Lung (tissue), 11 donors: ENCODE measurements at regions not wholly inside any gene's neighbourhood (a gene's known extent, or its start where the extent isn't known, plus 50 kb on each side); places are given as distances from the start of the nearest gene placed in this dataset.

ENCODE experiments used
- ATAC-seq: fragments of 200-7000 bp; cut with Tn5 transposase; one replicate; pipeline ENCODE4 v1.9.1; 2020; ENCODE audit warnings: moderate number of reproducible peaks; ENCODE audit not compliant: insufficient read depth, low FRiP score
- DNase-seq, 3 donors: peaks; one replicate each; pipeline ENCODE4 v3.0.0-alpha.2; 2013 to 2017
- H3K27ac ChIP-seq, 2 donors: one replicate each; pipeline ENCODE4 v1.5.1; 2013; ENCODE audit warnings: mild to moderate bottlenecking in 2 of 2, moderate library complexity in 2 of 2, control low read depth in 1 of 2, inconsistent platforms in 1 of 2, low read depth in 1 of 2, low read length in 1 of 2
- H3K27me3 ChIP-seq, 3 donors: one replicate each; pipeline ENCODE4 v1.5.1; 2013; ENCODE audit warnings: low read length in 2 of 3; ENCODE audit not compliant: control insufficient read depth in 3 of 3, insufficient read depth in 3 of 3
- H3K36me3 ChIP-seq, 4 donors: one replicate each; pipeline ENCODE4 v1.5.1; 2013; ENCODE audit warnings: low read length in 4 of 4, mild to moderate bottlenecking in 1 of 4, moderate library complexity in 1 of 4; ENCODE audit not compliant: control insufficient read depth in 4 of 4, insufficient read depth in 4 of 4
- H3K4me1 ChIP-seq, 5 donors: one replicate each; pipeline ENCODE4 v1.5.1; 2013; ENCODE audit warnings: low read length in 5 of 5, mild to moderate bottlenecking in 2 of 5, moderate library complexity in 1 of 5; ENCODE audit not compliant: control insufficient read depth in 5 of 5, insufficient read depth in 5 of 5
- H3K4me3 ChIP-seq: one replicate; pipeline ENCODE4 v1.5.1; 2013; ENCODE audit warnings: mild to moderate bottlenecking, control low read depth, moderate library complexity
- H3K9ac ChIP-seq, 2 donors: one replicate each; pipeline ENCODE4 v1.5.1; 2013; ENCODE audit warnings: low read length in 2 of 2, control low read depth in 1 of 2; ENCODE audit not compliant: insufficient read depth in 1 of 2
- H3K9me3 ChIP-seq, 4 donors: one replicate each; pipeline ENCODE4 v1.5.1; 2013; ENCODE audit warnings: low read length in 3 of 4, mild to moderate bottlenecking in 1 of 4, moderate library complexity in 1 of 4; ENCODE audit not compliant: control insufficient read depth in 4 of 4, insufficient read depth in 3 of 4
- CTCF ChIP-seq: IDR thresholded peaks from 2 replicates; pipeline ENCODE4 v1.5.1; 2012; ENCODE audit warnings: mild to moderate bottlenecking; ENCODE audit errors: control extremely low read depth, extremely low read depth
- WGBS, 2 donors: extraction: QIAGEN DNeasy Blood & Tissue Kit; methylation state at CpG; one replicate each; pipeline ENCODE4 v1.1.7; 2013; 5-methylcytosine and 5-hydroxymethylcytosine counted together
- donor health status: control.
- donor health status: control.
- donor health status: Bipolar disorder and iron deficiency.
- donor health status: healthy.
- donor health status: DM: yes; HTN: yes; CAD: no.

DNA sequence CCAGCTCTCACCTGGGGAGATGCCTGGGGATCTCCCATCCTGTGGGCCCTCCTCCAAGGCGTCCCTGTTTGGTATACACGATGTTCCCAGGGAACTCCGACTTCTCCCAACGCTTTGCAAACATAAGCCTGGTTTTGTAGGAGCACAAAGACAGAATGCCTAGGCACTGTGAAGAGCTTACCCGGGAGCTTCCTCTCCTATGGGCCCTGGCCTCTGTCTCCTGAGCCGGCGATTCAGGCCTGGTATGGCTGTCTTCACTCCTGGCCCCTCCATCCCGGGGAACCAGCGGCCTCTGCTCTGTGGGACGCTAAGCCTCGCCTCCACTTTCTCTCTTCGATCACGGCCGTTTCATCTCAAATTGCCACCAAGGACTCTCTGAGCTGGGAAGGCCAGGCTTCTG lies 59.6 kb upstream of the ACTRT2 start:
- H3K27me3 ChIP-seq, result peaks cover 0 to 2% (median 0%) of the 10 kb centered on the region in 3 donors
- DNase-seq, result no peak
- WGBS, 2 donors, result 93 to 95% methylated on average over 14 of the region's 14 CpGs
- no peak for TF ChIP-seq CTCF
- H3K4me1 ChIP-seq, result peaks cover 0 to 7% (median 0%) of the 10 kb centered on the region in 5 donors
- no peak overlapping the region for H3K4me3 ChIP-seq
- peaks cover 0 to 10% (median 2%) of the 10 kb centered on the region in 4 donors for H3K9me3 ChIP-seq
- H3K9ac ChIP-seq, result no peak overlapping the region
- no peaks in the 10 kb centered on the region for H3K36me3 ChIP-seq
- no peak for ATAC-seq
- no peak overlapping the region for H3K27ac ChIP-seq

GRCh38 chr1:2962061-2962460 lies 59.2 kb upstream of the ACTRT2 start:
- no peak for DNase-seq
- no peak overlapping the region for H3K4me3 ChIP-seq
- peaks cover 0 to 10% (median 2%) of the 10 kb centered on the region in 4 donors for H3K9me3 ChIP-seq
- H3K27ac ChIP-seq, result no peak overlapping the region
- WGBS, 2 donors, result 85 to 88% methylated on average over 11 of the region's 11 CpGs
- peaks cover 0 to 2% (median 0%) of the 10 kb centered on the region in 3 donors for H3K27me3 ChIP-seq
- H3K4me1 ChIP-seq, result peaks cover 0 to 11% (median 0%) of the 10 kb centered on the region in 5 donors
- H3K36me3 ChIP-seq, result no peaks in the 10 kb centered on the region
- TF ChIP-seq CTCF, result no peak
- ATAC-seq, result no peak
- H3K9ac ChIP-seq, result no peak overlapping the region

DNA sequence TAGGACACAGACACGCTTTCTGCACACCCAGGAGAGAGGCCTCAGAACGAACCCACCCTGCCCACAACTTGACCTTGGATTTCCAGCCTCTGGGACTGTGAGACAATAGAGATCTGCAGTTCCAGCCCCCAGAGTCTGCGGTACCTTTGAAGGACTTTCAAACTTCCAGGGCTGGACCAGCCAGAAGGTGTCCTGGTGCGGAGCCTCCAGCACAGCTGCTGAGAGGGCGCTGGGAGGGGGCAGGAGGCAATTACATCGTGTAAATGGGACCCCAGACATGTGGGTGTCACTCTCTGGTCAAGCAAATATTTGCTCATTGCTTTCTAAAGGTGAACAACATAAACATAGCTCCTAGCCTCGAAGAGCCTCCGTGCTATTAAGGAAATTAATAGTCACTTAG lies 58.7 kb upstream of the ACTRT2 start:
- Histone ChIP-seq H3K9ac (no peak overlapping the region), H3K27ac (no peak overlapping the region), H3K4me1 (peaks cover 0 to 16% (median 0%) of the 10 kb centered on the region in 5 donors), H3K36me3 (no peaks in the 10 kb centered on the region), H3K9me3 (peaks cover 0 to 10% (median 1%) of the 10 kb centered on the region in 4 donors), H3K27me3 (peaks cover 0 to 2% (median 0%) of the 10 kb centered on the region in 3 donors), H3K4me3 (no peak overlapping the region)
- 71 to 78% methylated on average over 8 of the region's 8 CpGs for WGBS, 2 donors
- DNase-seq (no peak), ATAC-seq (no peak)
- no peak for TF ChIP-seq CTCF

GRCh38 chr1:2962946-2963345 lies 58.3 kb upstream of the ACTRT2 start:
- peaks cover 0 to 10% (median 0%) of the 10 kb centered on the region in 4 donors for H3K9me3 ChIP-seq
- no peak overlapping the region for H3K27ac ChIP-seq
- no peak overlapping the region for H3K9ac ChIP-seq
- 80 to 90% methylated on average over 13 of the region's 13 CpGs for WGBS, 2 donors
- ATAC-seq (no peak), DNase-seq (no peak)
- no peak for TF ChIP-seq CTCF
- peaks cover 0 to 2% (median 0%) of the 10 kb centered on the region in 3 donors for H3K27me3 ChIP-seq
- H3K36me3 ChIP-seq, result no peaks in the 10 kb centered on the region
- H3K4me1 ChIP-seq, result peaks cover 0 to 19% (median 0%) of the 10 kb centered on the region in 5 donors
- no peak overlapping the region for H3K4me3 ChIP-seq
